Gastroesophageal sphincter (tissue), 3 donors: ENCODE measurements at regions not wholly inside any gene's neighbourhood (a gene's known extent, or its start where the extent isn't known, plus 50 kb on each side); places are given as distances from the start of the nearest gene placed in this dataset.

Experiments used
- POLR2A ChIP-seq, 2 donors: fragments of 450-650 bp; IDR thresholded peaks; one replicate each; pipeline ENCODE4 v1.6.1; 2017; ENCODE audit warnings: antibody characterized with exemption in 2 of 2, mild to moderate bottlenecking in 2 of 2, moderate library complexity in 1 of 2
- TF ChIP-seq, protein P1 (sequence below), 4 experiments: fragments of 200-600 bp in 2 of 4; fragments of 450-650 bp in 2 of 4; sonication (generic) in 1 of 4; IDR thresholded peaks; one replicate each; pipeline ENCODE4 v1.5.1; 2017 to 2019; ENCODE audit warnings: antibody characterized with exemption in 4 of 4, mild to moderate bottlenecking in 2 of 4, moderate library complexity in 2 of 4

DNA sequence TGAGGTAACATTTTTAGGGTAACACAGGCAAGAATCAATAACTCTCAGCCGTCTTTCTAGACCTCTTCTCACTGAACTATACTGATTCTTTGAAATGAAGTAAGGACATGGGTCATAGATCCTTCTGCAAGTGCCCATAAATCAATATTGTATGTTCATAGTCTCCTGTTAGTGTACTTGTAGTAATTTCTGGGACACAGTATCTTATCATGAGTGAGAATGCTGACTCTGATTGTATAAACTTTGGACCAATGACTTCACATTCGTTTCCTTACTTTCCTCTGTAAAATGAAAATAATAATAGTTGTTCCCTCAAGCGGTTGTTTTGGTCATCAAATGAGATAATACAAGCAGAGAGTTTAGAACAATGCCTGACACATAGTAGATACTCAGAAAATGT is 777.1 kb upstream of the GOLIM4 start:
- TF ChIP-seq, protein P1, sequence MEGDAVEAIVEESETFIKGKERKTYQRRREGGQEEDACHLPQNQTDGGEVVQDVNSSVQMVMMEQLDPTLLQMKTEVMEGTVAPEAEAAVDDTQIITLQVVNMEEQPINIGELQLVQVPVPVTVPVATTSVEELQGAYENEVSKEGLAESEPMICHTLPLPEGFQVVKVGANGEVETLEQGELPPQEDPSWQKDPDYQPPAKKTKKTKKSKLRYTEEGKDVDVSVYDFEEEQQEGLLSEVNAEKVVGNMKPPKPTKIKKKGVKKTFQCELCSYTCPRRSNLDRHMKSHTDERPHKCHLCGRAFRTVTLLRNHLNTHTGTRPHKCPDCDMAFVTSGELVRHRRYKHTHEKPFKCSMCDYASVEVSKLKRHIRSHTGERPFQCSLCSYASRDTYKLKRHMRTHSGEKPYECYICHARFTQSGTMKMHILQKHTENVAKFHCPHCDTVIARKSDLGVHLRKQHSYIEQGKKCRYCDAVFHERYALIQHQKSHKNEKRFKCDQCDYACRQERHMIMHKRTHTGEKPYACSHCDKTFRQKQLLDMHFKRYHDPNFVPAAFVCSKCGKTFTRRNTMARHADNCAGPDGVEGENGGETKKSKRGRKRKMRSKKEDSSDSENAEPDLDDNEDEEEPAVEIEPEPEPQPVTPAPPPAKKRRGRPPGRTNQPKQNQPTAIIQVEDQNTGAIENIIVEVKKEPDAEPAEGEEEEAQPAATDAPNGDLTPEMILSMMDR (IDR thresholded peaks at IDR 0.05): no peak
- TF ChIP-seq POLR2A (IDR thresholded peaks at IDR 0.05): no peak
